DMS53 treated with DMSO at 0.1 percent for 48 hours (cell line): ENCODE measurements at regions not wholly inside any gene's neighbourhood (a gene's known extent, or its start where the extent isn't known, plus 50 kb on each side); places are given as distances from the start of the nearest gene placed in this dataset.

Source experiments
- DNase-seq: peaks from one replicate; lab custom pipeline; 2025; ENCODE audit not compliant: unreplicated experiment; lab: John Stamatoyannopoulos, UW

DNA sequence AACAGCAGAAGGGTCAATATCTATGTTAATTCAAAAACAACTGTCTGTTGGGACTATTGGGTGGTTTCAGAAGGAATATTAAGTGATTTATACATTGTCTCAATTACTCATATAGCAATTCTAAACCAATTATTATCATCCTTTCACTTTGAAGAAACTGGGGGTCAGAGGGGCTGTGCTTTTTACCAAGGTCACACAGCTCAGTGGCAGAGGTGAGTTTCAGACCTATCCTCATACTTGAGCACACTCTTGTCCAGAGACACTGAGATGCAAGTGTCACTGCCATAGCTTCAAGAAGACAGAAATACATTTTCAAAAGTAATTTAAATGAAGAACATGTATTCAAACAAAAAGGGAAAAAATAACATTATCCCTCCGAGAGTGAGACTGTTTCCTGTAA, 195.3 kb downstream of the ARL4A start:
- DNase-seq: no peak

DNA sequence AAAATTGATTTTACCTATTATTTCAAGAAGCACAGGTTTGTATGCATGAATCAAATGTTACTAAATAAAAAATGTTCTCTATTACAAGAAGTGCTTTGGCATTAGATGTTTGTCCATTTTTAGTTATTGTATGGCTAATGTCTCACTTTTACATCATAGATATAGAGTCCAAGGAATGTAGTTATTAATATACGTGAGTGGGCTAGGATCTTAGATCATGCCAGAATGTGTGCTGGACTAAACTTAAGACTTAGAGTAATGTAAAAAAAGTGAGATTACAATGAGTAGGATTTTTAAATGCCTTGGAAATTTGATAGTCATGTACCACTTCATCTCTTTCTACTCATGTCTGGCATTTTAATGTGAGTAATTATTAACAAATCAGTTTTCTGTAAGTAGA, 196.6 kb downstream of the ARL4A start:
- no peak for DNase-seq

DNA sequence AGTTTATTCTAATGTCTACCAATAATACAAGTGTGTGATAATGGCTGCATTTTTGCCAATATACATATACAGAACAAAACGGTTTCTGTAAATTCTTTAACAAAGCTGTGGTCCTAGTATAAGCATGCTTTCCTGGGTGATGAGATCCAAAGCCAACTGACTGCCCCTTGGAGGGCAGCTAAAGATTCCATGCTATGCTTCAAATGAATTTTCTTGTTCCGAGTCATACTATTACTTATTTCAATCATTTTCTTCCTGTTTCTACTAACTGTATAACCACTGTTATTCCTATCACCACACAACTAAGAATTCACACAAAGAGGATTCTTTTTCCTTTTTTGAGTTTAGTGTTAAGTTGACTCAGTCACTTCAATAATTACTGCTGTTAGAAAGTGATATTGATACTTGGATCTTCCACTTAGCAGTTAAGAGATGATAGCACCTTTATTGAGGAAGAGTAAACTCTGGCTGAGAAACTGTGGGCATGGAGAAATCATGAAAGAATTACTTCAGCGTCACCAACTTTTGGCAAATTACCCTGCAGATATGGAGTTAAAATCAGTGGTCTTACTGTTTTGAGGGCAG, 197.5 kb downstream of the ARL4A start:
- DNase-seq: no peak

DNA sequence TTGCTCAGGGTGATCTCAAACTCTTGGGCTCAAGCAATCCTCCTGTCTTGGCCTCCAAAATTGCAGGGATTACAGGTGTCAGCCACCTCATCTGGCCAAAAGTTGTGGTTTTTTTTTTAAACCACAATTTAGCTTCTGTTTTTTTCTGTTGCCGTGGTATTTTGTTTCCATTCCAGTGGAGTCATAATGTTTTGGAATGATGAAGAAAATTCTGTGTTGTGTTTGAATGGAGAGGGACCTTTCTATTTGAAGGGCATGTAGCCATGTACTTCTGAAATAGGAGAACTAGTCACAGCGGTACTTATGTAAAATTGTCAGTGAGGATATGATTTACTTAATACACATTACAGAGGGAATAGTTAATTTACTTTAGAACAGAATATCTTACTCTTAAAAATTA, 201.3 kb downstream of the ARL4A start:
- DNase-seq: no peak

DNA sequence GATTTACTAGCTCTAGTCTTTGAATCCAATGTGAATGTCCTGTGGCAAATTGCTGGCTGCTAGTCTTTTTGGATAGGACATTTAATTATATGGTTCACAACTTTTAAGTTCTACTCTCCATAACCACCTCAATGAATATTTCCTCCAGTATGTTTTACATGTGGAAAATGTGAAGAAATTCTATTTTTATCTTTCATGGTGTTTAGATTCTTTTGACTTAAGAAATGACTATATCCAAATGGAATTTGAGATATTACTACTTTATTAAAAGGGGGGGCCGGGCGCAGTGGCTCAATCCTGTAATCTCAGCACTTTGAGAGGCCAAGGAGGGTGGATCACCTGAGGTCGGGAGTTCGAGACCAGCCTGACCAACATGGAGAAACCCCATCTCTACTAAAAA, 202.0 kb downstream of the ARL4A start:
- no peak for DNase-seq

DNA sequence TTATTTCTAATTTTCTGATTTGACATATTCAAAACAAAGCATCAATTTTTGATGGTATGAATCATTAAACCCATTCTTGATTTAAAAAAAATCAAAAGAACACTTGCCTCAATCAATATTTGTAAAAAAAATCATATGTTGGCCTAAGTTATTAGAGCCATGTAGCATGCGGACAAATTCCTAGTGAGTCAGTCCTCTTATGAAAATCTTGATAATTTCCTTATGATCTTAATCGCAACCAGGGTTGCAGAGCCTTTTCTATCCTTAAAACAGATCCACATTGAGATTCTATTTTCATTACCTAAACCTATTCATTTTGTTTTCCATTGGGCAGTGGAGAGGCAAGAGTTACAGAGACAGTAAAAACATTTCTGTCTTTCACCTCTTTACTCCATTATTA, 203.2 kb downstream of the ARL4A start:
- no peak for DNase-seq

DNA sequence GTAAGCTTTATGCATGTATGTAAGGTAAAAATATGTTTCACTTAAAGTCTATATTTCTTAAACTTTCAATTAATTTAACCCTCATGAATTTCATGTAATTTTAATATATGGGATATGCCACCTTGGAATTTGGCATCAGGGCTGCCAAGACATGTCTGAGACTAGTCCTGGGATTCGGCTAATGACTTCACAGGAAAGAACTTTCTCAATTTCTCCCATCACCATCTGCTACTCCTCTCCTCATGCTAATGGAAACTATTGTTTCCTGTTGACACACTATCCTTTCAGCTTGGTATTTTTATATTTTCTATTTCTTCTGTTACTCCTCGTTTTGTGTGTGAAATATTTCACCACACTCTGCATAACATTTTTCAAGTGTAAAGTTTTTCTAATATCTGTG, 205.9 kb downstream of the ARL4A start:
- DNase-seq: no peak

DNA sequence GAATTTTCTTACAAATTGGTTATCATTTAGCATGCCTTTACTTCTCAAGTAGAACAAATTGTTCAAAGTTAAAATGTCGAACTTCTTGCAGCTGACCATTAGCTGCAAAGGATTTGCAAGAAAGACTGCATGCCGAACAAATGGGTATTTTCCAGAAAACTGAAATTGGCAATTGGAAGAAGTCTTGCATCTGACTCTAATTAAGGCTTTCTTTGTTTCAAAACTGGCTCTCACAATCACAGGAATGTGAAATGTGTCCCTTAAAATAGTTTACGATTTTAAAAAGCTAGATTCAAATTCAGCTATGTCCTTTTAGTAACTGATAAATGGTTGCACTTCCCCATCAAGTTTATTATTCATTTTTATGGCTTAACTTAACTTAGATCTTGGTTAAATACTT, 207.9 kb downstream of the ARL4A start:
- no peak for DNase-seq

DNA sequence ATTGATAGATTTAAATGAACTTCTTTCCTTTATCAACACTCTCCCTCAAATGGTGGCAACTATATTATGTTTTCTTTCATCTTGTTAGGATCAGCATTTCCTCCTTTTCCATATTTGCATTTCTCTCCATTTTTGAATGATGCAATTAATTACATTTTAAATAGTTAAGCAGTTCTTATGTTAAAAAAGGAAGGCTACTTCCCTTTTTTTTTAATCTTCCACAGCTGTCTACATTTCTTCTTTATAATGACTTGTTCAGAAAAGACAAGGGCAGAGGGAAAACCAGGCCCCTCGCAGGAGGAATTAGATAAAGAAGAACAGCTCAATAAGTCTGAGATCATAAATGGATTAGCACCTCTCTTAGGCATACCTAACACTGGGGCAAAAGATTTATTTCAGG, 208.9 kb downstream of the ARL4A start:
- DNase-seq: no peak

DNA sequence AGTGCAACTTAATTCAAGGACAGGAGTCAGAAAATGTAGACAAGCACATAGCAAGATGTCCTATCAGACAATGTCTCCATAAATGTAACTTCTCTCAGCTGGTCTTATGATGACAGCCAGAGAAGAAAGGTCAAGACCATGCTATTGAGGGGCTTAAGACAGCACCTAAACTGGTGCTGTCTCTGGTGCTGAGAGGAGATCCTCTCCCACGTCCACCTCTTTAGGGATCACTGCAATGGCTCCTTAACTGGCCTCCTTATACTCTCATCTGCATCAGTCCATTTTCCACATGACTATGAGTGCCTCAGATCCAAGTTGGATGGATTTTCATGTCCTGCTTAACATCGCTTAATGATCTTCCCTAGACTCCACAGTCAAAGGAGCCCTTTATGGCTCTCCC, 210.6 kb downstream of the ARL4A start:
- no peak for DNase-seq

DNA sequence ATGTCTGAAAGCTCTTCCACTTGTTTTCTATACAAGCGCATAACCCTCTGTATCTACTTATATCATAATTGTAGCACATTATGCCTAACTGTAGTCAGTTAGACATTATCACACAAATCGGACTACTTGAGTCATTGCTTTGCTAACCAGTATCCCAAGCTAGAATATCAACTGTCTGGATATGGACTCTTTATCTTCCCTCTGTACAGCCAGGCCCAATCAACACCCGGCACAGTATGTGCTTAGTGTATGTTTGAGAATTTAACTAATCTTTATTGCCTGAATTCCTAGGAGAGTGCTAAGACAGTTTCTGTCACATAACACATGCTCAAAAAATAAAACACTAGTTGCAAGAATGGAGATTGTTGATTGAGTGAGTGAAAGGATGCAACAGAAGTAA, 211.2 kb downstream of the ARL4A start:
- DNase-seq: no peak

DNA sequence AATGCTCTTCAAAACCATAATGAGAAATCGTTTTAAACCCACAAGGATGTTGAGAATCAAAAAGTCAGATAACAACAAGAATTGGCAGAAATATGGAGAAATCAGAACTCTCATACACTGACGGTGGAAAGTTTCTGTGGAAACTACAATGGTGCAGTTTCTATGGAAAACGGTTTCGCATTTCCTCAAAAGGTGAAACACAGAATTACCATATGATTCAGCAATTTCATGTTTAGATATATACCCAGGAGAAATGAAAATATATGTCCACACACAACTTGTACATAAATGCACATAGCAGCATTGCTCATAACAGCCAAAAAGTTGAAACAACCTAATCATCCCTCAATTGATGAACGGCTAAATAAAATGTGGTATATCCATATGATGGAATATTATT, 218.2 kb downstream of the ARL4A start:
- no peak for DNase-seq

DNA sequence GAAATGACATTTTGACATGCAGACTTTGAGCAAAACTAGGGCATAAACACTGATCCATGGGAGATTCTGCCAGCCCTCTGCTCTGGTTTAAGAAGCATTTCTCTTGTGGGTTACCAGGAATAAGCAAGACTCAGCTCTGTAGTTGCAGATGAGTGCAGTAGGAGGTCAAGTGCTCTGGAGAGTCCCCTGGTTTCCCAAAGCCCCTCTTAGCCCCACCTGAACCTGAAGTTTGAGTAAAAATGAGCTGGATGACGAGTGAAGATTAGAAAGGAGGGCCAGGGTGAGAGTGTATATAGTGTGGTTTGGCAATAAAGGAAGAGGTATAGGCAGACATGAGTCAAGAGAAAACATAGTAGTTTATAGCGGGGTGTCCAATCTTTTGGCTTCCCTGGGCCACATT, 220.3 kb downstream of the ARL4A start:
- no peak for DNase-seq

DNA sequence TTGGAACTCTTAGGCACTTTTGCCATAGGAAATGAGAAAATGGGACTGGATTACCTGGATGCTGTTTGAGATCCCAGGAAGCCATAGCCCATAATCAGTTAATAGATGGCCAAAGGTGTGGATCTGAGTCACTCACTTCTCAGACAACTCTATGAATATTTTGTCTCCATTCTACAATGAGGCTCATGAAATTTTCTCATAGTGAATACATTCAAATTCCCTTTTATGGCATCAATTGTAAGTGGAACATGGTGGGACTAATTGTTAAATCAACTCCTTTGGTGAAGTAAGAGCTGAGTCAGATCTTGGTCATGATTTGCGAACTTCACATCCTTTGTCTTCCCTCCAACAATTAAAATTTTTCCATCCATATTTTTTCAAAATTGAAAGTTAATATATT, 222.1 kb downstream of the ARL4A start:
- no peak for DNase-seq

DNA sequence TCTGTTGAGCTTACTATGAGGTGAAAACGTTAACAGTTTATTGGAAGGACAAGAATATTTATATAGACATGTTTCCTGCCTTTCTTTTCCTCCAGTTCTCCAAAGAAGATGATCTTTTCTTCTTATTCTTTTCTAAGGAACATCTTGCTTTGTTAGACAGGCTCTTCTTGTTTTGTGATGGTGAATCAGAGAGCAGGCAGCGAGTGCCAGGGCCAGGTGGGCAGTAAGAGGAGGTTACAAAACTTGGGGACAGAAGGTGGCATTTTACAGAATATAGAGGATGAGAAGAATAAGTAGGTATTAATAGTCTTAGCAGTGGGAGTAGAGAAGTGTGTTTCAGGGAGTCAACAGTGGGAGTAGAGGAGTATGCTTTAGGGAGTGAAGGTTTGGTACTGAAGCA, 223.6 kb downstream of the ARL4A start:
- DNase-seq: no peak

DNA sequence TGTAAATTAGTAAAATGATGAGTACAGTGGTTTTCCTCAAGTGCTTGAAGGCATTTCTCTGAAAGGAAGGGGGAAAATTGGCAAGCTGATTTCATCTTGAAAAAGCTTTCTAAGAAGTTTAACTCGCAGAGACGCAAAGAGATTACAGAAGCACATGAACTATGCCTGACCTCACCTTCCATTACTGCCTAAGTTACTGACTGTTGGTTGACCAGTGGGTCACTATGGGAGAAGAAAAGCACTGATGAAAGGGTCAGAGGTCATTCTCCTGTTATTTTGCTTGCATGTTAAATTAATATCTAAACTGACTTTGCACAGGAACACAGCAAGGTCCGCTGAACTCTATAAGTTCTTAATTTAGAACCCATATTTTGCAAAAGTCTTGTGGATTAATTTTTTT, 225.6 kb downstream of the ARL4A start:
- no peak for DNase-seq

DNA sequence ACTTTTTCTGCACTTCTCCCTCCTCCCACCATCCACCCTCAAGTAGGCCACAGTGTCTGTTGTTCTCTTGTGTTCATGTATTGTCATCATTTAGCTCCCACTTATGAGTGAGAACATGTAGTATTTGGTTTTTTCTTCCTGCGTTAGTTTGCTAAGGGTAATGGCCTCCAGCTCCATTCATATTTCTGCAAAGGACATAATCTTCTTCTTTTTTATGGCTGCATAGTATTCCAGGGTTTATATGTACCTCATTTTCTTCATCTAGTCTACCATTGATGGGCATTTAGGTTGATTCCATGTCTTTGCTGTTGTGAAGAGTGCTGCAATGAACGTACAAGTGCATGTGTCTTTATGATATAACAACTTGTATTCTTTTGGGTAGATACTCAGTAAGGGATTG, 230.4 kb downstream of the ARL4A start:
- DNase-seq: no peak

DNA sequence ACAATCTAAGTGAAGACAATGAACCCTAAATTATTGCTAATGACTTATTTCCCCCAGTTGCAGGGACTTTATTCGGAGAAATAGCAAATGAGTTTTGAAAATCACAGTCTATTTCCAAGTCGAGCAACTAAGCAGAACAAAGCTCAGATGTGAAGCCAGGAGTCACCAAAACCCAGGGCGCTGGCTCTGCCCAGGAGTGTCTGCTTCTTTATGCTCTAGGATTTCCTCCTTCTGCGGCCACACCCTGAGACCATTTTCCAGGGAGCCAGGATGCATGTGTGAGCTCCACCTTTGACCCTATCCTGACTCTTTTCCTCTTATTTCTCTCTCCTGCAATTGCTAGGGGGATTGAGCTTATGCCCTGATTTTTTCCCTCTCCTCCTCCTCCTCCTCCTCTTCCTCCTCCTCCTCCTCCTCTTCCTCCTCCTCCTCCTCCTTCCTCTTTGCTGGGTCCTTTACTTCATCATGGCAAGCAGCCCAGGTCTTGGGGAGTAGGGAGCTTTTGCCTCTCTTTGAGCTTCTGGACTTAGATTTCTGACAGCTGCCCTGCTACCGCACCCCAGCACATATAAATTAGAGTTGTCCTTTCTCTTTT, 234.4 kb downstream of the ARL4A start:
- DNase-seq: no peak

DNA sequence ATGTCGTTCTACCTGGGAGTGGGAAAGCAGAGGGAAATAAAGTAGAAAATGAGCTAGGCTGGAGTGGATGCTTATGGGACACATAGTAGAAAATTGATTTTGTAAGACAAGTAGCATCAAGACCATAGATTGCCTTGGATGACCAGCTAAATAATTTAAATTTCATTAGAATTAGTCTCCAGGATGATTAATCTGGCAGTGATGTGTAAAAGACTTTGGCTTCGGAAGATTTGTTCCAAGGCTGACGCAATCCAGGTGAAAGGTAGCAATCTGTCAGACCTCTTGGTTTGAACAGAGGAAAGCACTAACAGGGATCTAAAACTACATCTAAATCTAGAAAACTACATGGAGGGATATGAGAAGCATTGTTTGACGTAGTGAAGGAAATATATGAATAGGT, 236.5 kb downstream of the ARL4A start:
- no peak for DNase-seq

DNA sequence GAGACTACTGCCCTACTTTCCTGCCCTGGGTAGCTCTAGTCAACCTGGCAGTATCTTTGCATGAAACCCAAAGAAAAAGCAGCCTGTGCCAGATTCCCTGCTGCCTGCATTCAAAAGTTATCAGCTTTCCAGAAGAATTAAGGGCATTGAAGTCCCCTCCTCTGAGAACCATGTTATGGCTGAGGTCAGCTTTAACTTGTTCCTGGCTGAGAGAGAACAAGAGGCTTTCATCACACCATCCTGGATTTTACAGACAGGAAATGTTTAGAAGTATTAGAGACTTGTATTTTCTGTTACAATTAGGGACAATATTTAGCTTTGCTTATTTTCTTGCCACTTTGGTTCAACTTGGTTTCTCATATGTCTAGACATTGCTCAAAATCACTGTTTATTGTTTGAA, 238.8 kb downstream of the ARL4A start:
- no peak for DNase-seq

DNA sequence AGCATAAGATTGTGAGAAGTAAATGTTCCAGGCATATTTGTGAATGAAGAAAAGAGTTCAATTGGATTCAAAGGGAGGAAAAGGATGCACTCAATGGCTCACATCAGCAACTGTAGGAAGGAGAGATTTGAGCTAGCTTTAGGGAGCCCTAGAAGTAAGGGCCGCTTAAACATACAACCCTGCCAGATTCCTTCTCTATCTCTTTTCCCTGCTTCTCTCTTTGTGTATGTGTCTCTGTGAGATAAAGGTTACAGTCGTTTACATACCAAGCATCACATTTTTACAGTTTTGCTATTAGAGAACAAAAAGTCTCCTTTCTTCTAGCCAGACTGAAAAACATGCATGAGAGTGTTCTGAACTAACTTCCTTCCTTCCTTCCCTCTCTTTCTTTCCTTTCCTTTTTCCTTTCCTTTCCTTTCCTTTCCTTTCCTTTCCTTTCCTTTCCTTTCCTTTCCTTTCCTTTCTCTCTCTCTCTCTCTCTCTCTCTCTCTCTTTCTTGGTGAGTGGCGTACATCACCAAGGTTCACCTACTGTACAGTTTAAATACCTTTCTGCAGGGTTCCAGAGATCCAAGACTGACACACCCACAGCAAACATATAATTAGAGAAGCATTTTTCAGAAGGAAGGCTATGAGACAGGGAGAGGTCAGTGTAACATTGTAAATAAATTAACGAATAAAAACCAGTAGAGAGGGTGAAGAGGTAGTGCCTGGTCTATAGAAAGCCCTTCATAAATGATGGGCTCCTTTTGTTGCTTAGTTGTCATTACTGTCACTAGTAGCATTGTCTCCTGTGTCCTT, 240.4 kb downstream of the ARL4A start:
- no peak for DNase-seq

DNA sequence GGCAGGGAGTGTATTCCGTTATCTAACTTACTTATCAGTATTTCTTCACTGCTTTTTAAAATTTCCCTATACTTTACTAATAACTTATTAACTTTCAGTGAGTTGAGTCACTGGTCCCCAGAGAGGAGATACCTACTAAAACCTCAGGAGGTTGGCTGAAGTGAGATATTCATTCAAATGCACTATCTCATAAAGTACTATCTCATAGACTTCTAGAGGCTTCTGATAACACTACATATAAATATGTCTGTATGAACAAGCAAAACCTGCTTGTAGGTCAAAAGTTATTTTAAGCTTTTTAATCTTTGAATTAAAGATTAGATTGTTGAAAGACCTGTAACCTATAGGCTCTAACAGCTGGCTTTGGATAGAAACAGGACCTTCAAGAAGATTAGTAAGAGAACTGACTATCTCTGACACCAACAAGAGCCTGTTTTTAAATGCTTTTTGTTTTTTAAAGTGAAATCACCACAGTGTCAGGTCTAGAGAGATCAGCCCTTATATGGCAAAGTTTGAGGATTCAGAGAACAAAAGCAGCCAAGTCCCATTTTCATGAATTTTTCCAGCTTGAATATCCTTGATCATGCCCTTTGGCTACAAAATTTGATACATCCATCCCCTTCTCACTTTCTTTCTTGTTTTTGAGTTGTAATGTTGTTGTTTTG, 242.2 kb downstream of the ARL4A start:
- no peak for DNase-seq
